AG10803 (cell line): ENCODE measurements at regions not wholly inside any gene's neighbourhood (a gene's known extent, or its start where the extent isn't known, plus 50 kb on each side); places are given as distances from the start of the nearest gene placed in this dataset.

ENCODE experiments used
- DNase-seq: peaks from one replicate; pipeline ENCODE4 v3.0.0; 2010; ENCODE audit warnings: low read depth
- H3K4me3 ChIP-seq: 2 replicates; pipeline ENCODE4 v1.5.1; 2011; ENCODE audit warnings: mild to moderate bottlenecking, low read length, control low read depth
- CTCF ChIP-seq: conservative IDR thresholded peaks from 2 replicates; pipeline ENCODE4 v1.5.1; 2011; ENCODE audit warnings: mild to moderate bottlenecking, low read length, control low read depth, inconsistent platforms

GRCh38 chr15:39084674-39085530 lies 496.0 kb upstream of the THBS1 start:
- H3K4me3 ChIP-seq: no peak overlapping the region
- DNase-seq: peak; percentile 97
- TF ChIP-seq CTCF: no peak

- no peak for DNase-seq
- no peak for TF ChIP-seq CTCF
- H3K4me3 ChIP-seq: no peak overlapping the region
Measured at GRCh38 chr15:39086641-39087040, 494.2 kb upstream of the THBS1 start.

GRCh38 chr15:39088156-39088555 lies 492.7 kb upstream of the THBS1 start:
- no peak for TF ChIP-seq CTCF
- no peak overlapping the region for H3K4me3 ChIP-seq
- DNase-seq: peak; percentile 66

GRCh38 chr15:39092354-39092753 lies 488.5 kb upstream of the THBS1 start:
- no peak for DNase-seq
- no peak overlapping the region for H3K4me3 ChIP-seq
- no peak for TF ChIP-seq CTCF

GRCh38 chr15:39092761-39093160 lies 488.1 kb upstream of the THBS1 start:
- no peak for TF ChIP-seq CTCF
- no peak for DNase-seq

GRCh38 chr15:39094116-39094515 lies 486.8 kb upstream of the THBS1 start:
- peak; percentile 58 for DNase-seq
- no peak for TF ChIP-seq CTCF
- no peak overlapping the region for H3K4me3 ChIP-seq

More at GRCh38 chr15:39092761-39093160, 488.1 kb upstream of the THBS1 start:
- no peak overlapping the region for H3K4me3 ChIP-seq

GRCh38 chr15:39095218-39095879 lies 485.5 kb upstream of the THBS1 start:
- no peak overlapping the region for H3K4me3 ChIP-seq
- DNase-seq: no peak
- TF ChIP-seq CTCF: no peak
